Effector CD8-positive, alpha-beta T cell (primary cell): ENCODE measurements at regions not wholly inside any gene's neighbourhood (a gene's known extent, or its start where the extent isn't known, plus 50 kb on each side); places are given as distances from the start of the nearest gene placed in this dataset.
"Not testable (repeated sequence)": the region's sequence is repeated elsewhere in the genome, so short reads cannot be mapped to it uniquely, and the experiment has no call there.

ENCODE experiments used
- DNase-seq: peaks from one replicate; lab custom pipeline; 2025; lab: John Stamatoyannopoulos, UW

GRCh38 chr2:57434972-57435371 lies 611.6 kb upstream of the VRK2 start:
- no peak for DNase-seq

GRCh38 chr2:57437077-57437476 lies 609.5 kb upstream of the VRK2 start:
- no peak for DNase-seq

- DNase-seq: no peak
Measured at GRCh38 chr2:57440437-57440836, 606.2 kb upstream of the VRK2 start.

GRCh38 chr2:57443086-57443485 lies 603.5 kb upstream of the VRK2 start:
- no peak for DNase-seq

- no peak for DNase-seq
Measured at GRCh38 chr2:57443973-57444521, 602.6 kb upstream of the VRK2 start.

GRCh38 chr2:57444752-57445430 lies 601.7 kb upstream of the VRK2 start:
- DNase-seq: no peak

- DNase-seq: no peak
Measured at GRCh38 chr2:57448816-57449215, 597.8 kb upstream of the VRK2 start.

GRCh38 chr2:57450170-57450569 lies 596.4 kb upstream of the VRK2 start:
- no peak for DNase-seq

- no peak for DNase-seq
Measured at GRCh38 chr2:57452634-57453033, 594.0 kb upstream of the VRK2 start.

GRCh38 chr2:57453945-57454344 lies 592.7 kb upstream of the VRK2 start:
- DNase-seq: no peak

- no peak for DNase-seq
Measured at GRCh38 chr2:57460396-57461276, 586.0 kb upstream of the VRK2 start.

- DNase-seq: no peak
Measured at GRCh38 chr2:57461624-57462023, 585.0 kb upstream of the VRK2 start.

GRCh38 chr2:57465067-57465466 lies 581.5 kb upstream of the VRK2 start:
- no peak for DNase-seq

GRCh38 chr2:57465967-57466366 lies 580.6 kb upstream of the VRK2 start:
- no peak for DNase-seq

GRCh38 chr2:57475391-57475790 lies 571.2 kb upstream of the VRK2 start:
- no peak for DNase-seq

- no peak for DNase-seq
Measured at GRCh38 chr2:57479981-57480380, 566.6 kb upstream of the VRK2 start.

GRCh38 chr2:57488061-57488460 lies 558.5 kb upstream of the VRK2 start:
- DNase-seq: no peak

GRCh38 chr2:57490741-57491140 lies 555.9 kb upstream of the VRK2 start:
- no peak for DNase-seq

GRCh38 chr2:57491213-57491612 lies 555.4 kb upstream of the VRK2 start:
- DNase-seq: no peak

- DNase-seq: not testable (repeated sequence)
Measured at GRCh38 chr2:57493966-57494365, 552.6 kb upstream of the VRK2 start.

GRCh38 chr2:57497489-57498096 lies 549.0 kb upstream of the VRK2 start:
- DNase-seq: no peak

GRCh38 chr2:57504787-57505186 lies 541.8 kb upstream of the VRK2 start:
- no peak for DNase-seq

- DNase-seq: no peak
Measured at GRCh38 chr2:57509189-57509588, 537.4 kb upstream of the VRK2 start.
